IMR-90 (cell line): ENCODE measurements at regions not wholly inside any gene's neighbourhood (a gene's known extent, or its start where the extent isn't known, plus 50 kb on each side); places are given as distances from the start of the nearest gene placed in this dataset.

Experiments
- ATAC-seq: fragments of 200-7000 bp; cut with Tn5 transposase; 2 replicates; pipeline ENCODE4 v1.9.1; 2020; ENCODE audit warnings: low read depth, mild to moderate bottlenecking, moderate library complexity
- BruUV-seq: library from RNA; stranded (reverse); fragments of 400-500 nt; replicated peaks from 2 replicates; lab custom pipeline; 2021; lab: Mats Ljungman, UMichigan
- CTCF ChIA-PET: fragments of 300-600 bp; formaldehyde crosslinking; extraction: SDS; loops from one replicate; lab custom pipeline; 2021; ENCODE audit warnings: antibody characterized with exemption; lab: Yijun Ruan, JAX
- POLR2A ChIA-PET: fragments of 300-600 bp; sonication (Branson Sonifier 250); formaldehyde crosslinking; loops from one replicate; lab custom pipeline; 2022; ENCODE audit warnings: antibody characterized with exemption; ENCODE audit not compliant: unreplicated experiment; lab: Charles Lee
- DNase-seq: peaks from one replicate; pipeline ENCODE4 v3.0.0; 2013
- H2AFZ ChIP-seq: replicated peaks from 2 replicates; pipeline ENCODE3; 2013; ENCODE audit warnings: low read length, mild to moderate bottlenecking; ENCODE audit not compliant: poor library complexity
- H2AK5ac ChIP-seq: 2 replicates; pipeline ENCODE4 v1.6.1; 2013; ENCODE audit warnings: low read depth, low read length, inconsistent platforms
- H2AK9ac ChIP-seq: replicated peaks from 2 replicates; pipeline ENCODE3; 2013; ENCODE audit warnings: mild to moderate bottlenecking, low read depth, low read length, moderate library complexity; ENCODE audit not compliant: poor library complexity
- H2BK120ac ChIP-seq: 2 replicates; pipeline ENCODE4 v1.6.1; 2013; ENCODE audit warnings: low read depth, low read length, inconsistent platforms
- H2BK15ac ChIP-seq: 3 replicates; pipeline ENCODE4 v1.6.1; 2013; ENCODE audit warnings: low read depth, low read length, inconsistent platforms
- H2BK20ac ChIP-seq: 2 replicates; pipeline ENCODE4 v1.6.1; 2013; ENCODE audit warnings: low read depth, mild to moderate bottlenecking, inconsistent platforms, low read length, moderate library complexity
- H2BK5ac ChIP-seq: 2 replicates; pipeline ENCODE4 v1.6.1; 2013; ENCODE audit warnings: mild to moderate bottlenecking, low read depth, low read length, inconsistent platforms; ENCODE audit not compliant: poor library complexity, severe bottlenecking
- H3K14ac ChIP-seq: replicated peaks from 2 replicates; pipeline ENCODE4 v1.6.1; 2013; ENCODE audit warnings: low read depth, low read length, inconsistent platforms
- H3K18ac ChIP-seq: 2 replicates; pipeline ENCODE4 v1.6.1; 2013; ENCODE audit warnings: low read depth, low read length, control low read depth
- H3K23ac ChIP-seq: 2 replicates; pipeline ENCODE4 v1.6.1; 2013; ENCODE audit warnings: low read depth, low read length, inconsistent platforms
- H3K27ac ChIP-seq: 2 replicates; pipeline ENCODE4 v1.5.1; 2013; ENCODE audit warnings: mild to moderate bottlenecking, control low read depth, low read length; ENCODE audit not compliant: insufficient read depth
- H3K27me3 ChIP-seq: 2 replicates; pipeline ENCODE4 v1.6.1; 2013; ENCODE audit warnings: low read length; ENCODE audit not compliant: control insufficient read depth, insufficient read depth
- H3K36me3 ChIP-seq: 2 replicates; pipeline ENCODE4 v1.6.1; 2013; ENCODE audit warnings: low read length, mixed read lengths; ENCODE audit not compliant: control insufficient read depth, insufficient read depth
- H3K4ac ChIP-seq: 2 replicates; pipeline ENCODE4 v1.6.1; 2013; ENCODE audit warnings: low read depth, low read length, inconsistent platforms
- H3K4me1 ChIP-seq: 2 replicates; pipeline ENCODE4 v1.6.1; 2013; ENCODE audit warnings: low read length, mixed read lengths; ENCODE audit not compliant: control insufficient read depth, insufficient read depth
- H3K4me2 ChIP-seq: 2 replicates; pipeline ENCODE4 v1.6.1; 2013; ENCODE audit warnings: low read depth, mild to moderate bottlenecking, control low read depth, low read length, moderate library complexity
- H3K4me3 ChIP-seq: 2 replicates; pipeline ENCODE4 v1.5.1; 2013; ENCODE audit warnings: low read depth, mild to moderate bottlenecking, control low read depth, low read length, moderate library complexity; ENCODE audit not compliant: insufficient read depth
- H3K56ac ChIP-seq: 2 replicates; pipeline ENCODE4 v1.6.1; 2013; ENCODE audit warnings: low read length, inconsistent platforms; ENCODE audit not compliant: insufficient read depth; ENCODE audit errors: extremely low read depth
- H3K79me1 ChIP-seq, 2 experiments: 2 replicates each; pipeline ENCODE4 v1.6.1; 2013; ENCODE audit warnings: low read length in 2 of 2, inconsistent platforms in 1 of 2, low read depth in 1 of 2
- H3K9ac ChIP-seq: 2 replicates; pipeline ENCODE4 v1.6.1; 2013; ENCODE audit warnings: low read depth, low read length, control low read depth
- H3K9me1 ChIP-seq: 2 replicates; pipeline ENCODE4 v1.6.1; 2013; ENCODE audit warnings: low read length, inconsistent platforms; ENCODE audit not compliant: insufficient read depth
- H3K9me3 ChIP-seq: 2 replicates; pipeline ENCODE4 v1.6.1; 2013; ENCODE audit warnings: low read length; ENCODE audit not compliant: control insufficient read depth, insufficient read depth
- H4K20me1 ChIP-seq: 2 replicates; pipeline ENCODE4 v1.6.1; 2013; ENCODE audit warnings: low read length, inconsistent platforms; ENCODE audit not compliant: insufficient read depth
- H4K5ac ChIP-seq: 2 replicates; pipeline ENCODE4 v1.6.1; 2013; ENCODE audit warnings: mild to moderate bottlenecking, low read depth, low read length, control low read depth
- H4K8ac ChIP-seq, 2 experiments: 2 replicates each; pipeline ENCODE4 v1.6.1; 2013; ENCODE audit warnings: low read depth in 2 of 2, low read length in 2 of 2, control low read depth in 1 of 2, inconsistent platforms in 1 of 2
- H4K91ac ChIP-seq: 2 replicates; pipeline ENCODE4 v1.6.1; 2013; ENCODE audit warnings: low read depth, low read length, inconsistent platforms; ENCODE audit not compliant: insufficient read depth
- BHLHE40 ChIP-seq: fragments of 150-350 bp; IDR thresholded peaks from 2 replicates; pipeline ENCODE4 v1.6.1; 2016; ENCODE audit warnings: mild to moderate bottlenecking, low read depth, low read length
- CEBPB ChIP-seq: IDR thresholded peaks from 2 replicates; pipeline ENCODE4 v1.6.1; 2012; ENCODE audit warnings: low read depth, low read length, improper control_type of control experiment
- CHD1 ChIP-seq: IDR thresholded peaks from 2 replicates; pipeline ENCODE4 v1.6.1; 2012; ENCODE audit warnings: low read depth, low read length, improper control_type of control experiment
- CTCF ChIP-seq: conservative IDR thresholded peaks from 2 replicates; pipeline ENCODE4 v1.5.1; 2012; ENCODE audit warnings: mild to moderate bottlenecking, low read depth, low read length, improper control_type of control experiment
- ELK1 ChIP-seq: fragments of 150-350 bp; IDR thresholded peaks from 2 replicates; pipeline ENCODE4 v1.6.1; 2016; ENCODE audit warnings: low read depth, mild to moderate bottlenecking, low read length, moderate library complexity, borderline replicate concordance
- FOS ChIP-seq: fragments of 150-350 bp; IDR thresholded peaks from 2 replicates; pipeline ENCODE4 v1.6.1; 2016; ENCODE audit warnings: low read depth, low read length
- MAFK ChIP-seq: IDR thresholded peaks from 2 replicates; pipeline ENCODE4 v1.6.1; 2012; ENCODE audit warnings: low read depth, low read length, improper control_type of control experiment
- MAZ ChIP-seq: IDR thresholded peaks from 2 replicates; pipeline ENCODE4 v1.6.1; 2012; ENCODE audit warnings: low read depth, mild to moderate bottlenecking, low read length, improper control_type of control experiment, moderate library complexity, borderline replicate concordance
- MXI1 ChIP-seq: IDR thresholded peaks from 2 replicates; pipeline ENCODE4 v1.6.1; 2012; ENCODE audit warnings: low read depth, mild to moderate bottlenecking, low read length, moderate library complexity, borderline replicate concordance
- NFE2L2 ChIP-seq: fragments of 150-350 bp; IDR thresholded peaks from 2 replicates; pipeline ENCODE4 v1.6.1; 2016; ENCODE audit warnings: low read depth, mild to moderate bottlenecking, low read length
- POLR2A ChIP-seq: IDR thresholded peaks from 2 replicates; pipeline ENCODE4 v1.6.1; 2012; ENCODE audit warnings: mild to moderate bottlenecking, low read depth, low read length
- RAD21 ChIP-seq: IDR thresholded peaks from 2 replicates; pipeline ENCODE4 v1.6.1; 2012; ENCODE audit warnings: low read length, improper control_type of control experiment
- RCOR1 ChIP-seq: IDR thresholded peaks from 2 replicates; pipeline ENCODE4 v1.6.1; 2012; ENCODE audit warnings: mild to moderate bottlenecking, low read length, improper control_type of control experiment; ENCODE audit not compliant: insufficient replicate concordance
- RFX5 ChIP-seq: IDR thresholded peaks from 2 replicates; pipeline ENCODE4 v1.8.0; 2012; ENCODE audit warnings: low read depth, mild to moderate bottlenecking, low read length, moderate library complexity
- SMC3 ChIP-seq: fragments of 150-350 bp; IDR thresholded peaks from 2 replicates; pipeline ENCODE4 v1.6.1; 2016; ENCODE audit warnings: low read depth, mild to moderate bottlenecking, antibody characterized with exemption, low read length, moderate library complexity
- USF2 ChIP-seq: fragments of 150-350 bp; IDR thresholded peaks from 2 replicates; pipeline ENCODE4 v1.6.1; 2017; ENCODE audit warnings: mild to moderate bottlenecking, antibody characterized with exemption, low read length, low read depth
- dilution Hi-C: fragments of 300-500 bp; cut with HindIII; formaldehyde crosslinking; loops from one replicate; pipeline ENCODE4 v1.14.3; 2018; ENCODE audit warnings: low sequenced_read_pairs; ENCODE audit not compliant: unreplicated experiment
- in situ Hi-C: fragments of 300-500 bp; cut with MboI; formaldehyde crosslinking; loops from 3 replicates; pipeline ENCODE4 v1.14.3; 2019; ENCODE audit warnings: low sequenced_read_pairs, inconsistent platforms, mixed read lengths
- intact Hi-C: fragments of 100-400 bp; cut with micrococcal nuclease; formaldehyde crosslinking; loops from 2 replicates; pipeline ENCODE4 v1.10.0; 2022

GRCh38 chr2:221198309-221198708 lies 373.8 kb downstream of the EPHA4 start:
- no peaks in the 10 kb centered on the region for H3K36me3 ChIP-seq
- H2AFZ ChIP-seq, result no peak overlapping the region
- H3K18ac ChIP-seq, result no peak overlapping the region
- ATAC-seq (no peak), DNase-seq (no peak)
- H2AK5ac ChIP-seq, result no peak overlapping the region
- no peaks in the 10 kb centered on the region for H3K4me1 ChIP-seq
- no peak overlapping the region for H4K91ac ChIP-seq
- H2BK15ac ChIP-seq, result no peak overlapping the region
- no peak overlapping the region for H3K4me3 ChIP-seq
- no peaks in the 10 kb centered on the region for H3K9me3 ChIP-seq
- H2BK5ac ChIP-seq, result no peak overlapping the region
- TF ChIP-seq ELK1, result no peak
- no peak for TF ChIP-seq POLR2A
- TF ChIP-seq CTCF, result no peak
- TF ChIP-seq MAZ, result no peak
- no peak for TF ChIP-seq NFE2L2
- TF ChIP-seq FOS, result no peak
- no peak for TF ChIP-seq MAFK
- TF ChIP-seq RFX5, result no peak
- TF ChIP-seq RCOR1, result no peak
- no peak for TF ChIP-seq SMC3
- TF ChIP-seq MXI1, result no peak
- TF ChIP-seq RAD21, result no peak
- no peak for TF ChIP-seq USF2
- no peak for TF ChIP-seq CHD1
- TF ChIP-seq BHLHE40, result no peak
- TF ChIP-seq CEBPB, result no peak
- no peak overlapping the region for H2AK9ac ChIP-seq
- no peak overlapping the region for H3K9ac ChIP-seq
- intact Hi-C loops, result no loop called here
- no peak overlapping the region for H4K8ac ChIP-seq
- H3K23ac ChIP-seq, result no peak overlapping the region
- in situ Hi-C loops, result no loop called here
- no peak overlapping the region for H3K56ac ChIP-seq
- H3K4ac ChIP-seq, result no peak overlapping the region
- H3K4me2 ChIP-seq, result no peak overlapping the region
- H2BK120ac ChIP-seq, result no peak overlapping the region
- no peak overlapping the region for H3K14ac ChIP-seq
- CTCF ChIA-PET, result no interaction called here
- H2BK20ac ChIP-seq, result no peak overlapping the region
- POLR2A ChIA-PET, result no interaction called here
- no peak overlapping the region for H4K5ac ChIP-seq
- no peaks in the 10 kb centered on the region for H3K27me3 ChIP-seq
- H3K9me1 ChIP-seq, result no peaks in the 10 kb centered on the region
- BruUV-seq, result no TSS peak
- H3K27ac ChIP-seq, result no peak overlapping the region
- dilution Hi-C loops, result no loop called here
- H4K20me1 ChIP-seq, result no peaks in the 10 kb centered on the region
- no peaks in the 10 kb centered on the region for H3K79me1 ChIP-seq
